ENCODE measurements at regions not wholly inside any gene's neighbourhood (a gene's known extent, or its start where the extent isn't known, plus 50 kb on each side); places are given as distances from the start of the nearest gene placed in this dataset.
"Not testable (repeated sequence)": the region's sequence is repeated elsewhere in the genome, so short reads cannot be mapped to it uniquely, and the experiment has no call there.

DNA sequence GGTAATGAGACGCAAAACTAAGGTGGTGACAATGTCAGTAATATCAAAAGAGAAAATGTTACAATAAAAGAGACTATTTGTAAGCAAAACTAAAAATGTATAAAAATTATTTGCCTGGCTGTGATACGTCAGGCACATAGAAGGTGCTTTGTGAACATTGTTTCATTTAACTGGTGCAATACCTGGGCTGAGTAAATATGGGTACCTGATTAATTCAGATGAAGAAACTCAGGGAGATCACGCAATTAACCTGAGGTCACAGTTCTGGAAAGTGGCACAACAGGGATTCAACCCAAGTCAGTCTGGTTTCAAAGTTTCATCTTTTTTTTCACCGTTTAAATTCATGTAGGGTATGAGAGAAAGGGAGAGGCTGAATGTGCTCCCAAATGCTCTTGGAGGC lies 71.0 kb upstream of the KRAS start:
- H3K36me3 ChIP-seq, result no peaks in the 10 kb centered on the region
- TF ChIP-seq, protein P1, sequence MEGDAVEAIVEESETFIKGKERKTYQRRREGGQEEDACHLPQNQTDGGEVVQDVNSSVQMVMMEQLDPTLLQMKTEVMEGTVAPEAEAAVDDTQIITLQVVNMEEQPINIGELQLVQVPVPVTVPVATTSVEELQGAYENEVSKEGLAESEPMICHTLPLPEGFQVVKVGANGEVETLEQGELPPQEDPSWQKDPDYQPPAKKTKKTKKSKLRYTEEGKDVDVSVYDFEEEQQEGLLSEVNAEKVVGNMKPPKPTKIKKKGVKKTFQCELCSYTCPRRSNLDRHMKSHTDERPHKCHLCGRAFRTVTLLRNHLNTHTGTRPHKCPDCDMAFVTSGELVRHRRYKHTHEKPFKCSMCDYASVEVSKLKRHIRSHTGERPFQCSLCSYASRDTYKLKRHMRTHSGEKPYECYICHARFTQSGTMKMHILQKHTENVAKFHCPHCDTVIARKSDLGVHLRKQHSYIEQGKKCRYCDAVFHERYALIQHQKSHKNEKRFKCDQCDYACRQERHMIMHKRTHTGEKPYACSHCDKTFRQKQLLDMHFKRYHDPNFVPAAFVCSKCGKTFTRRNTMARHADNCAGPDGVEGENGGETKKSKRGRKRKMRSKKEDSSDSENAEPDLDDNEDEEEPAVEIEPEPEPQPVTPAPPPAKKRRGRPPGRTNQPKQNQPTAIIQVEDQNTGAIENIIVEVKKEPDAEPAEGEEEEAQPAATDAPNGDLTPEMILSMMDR (IDR thresholded peaks at IDR 0.05; ENCODE audit: borderline replicate concordance), result no peak
- H3K27me3 ChIP-seq (ENCODE audit: low read depth), result no peaks in the 10 kb centered on the region
- H3K27ac ChIP-seq (replicated peaks), result no peak overlapping the region
- no peak for DNase-seq
- no peaks in the 10 kb centered on the region for H3K4me1 ChIP-seq
- intact Hi-C loops (cut with micrococcal nuclease), result no loop called here
- H3K9me3 ChIP-seq (replicated peaks), result no peaks in the 10 kb centered on the region
- no peak overlapping the region for H3K4me3 ChIP-seq

DNA sequence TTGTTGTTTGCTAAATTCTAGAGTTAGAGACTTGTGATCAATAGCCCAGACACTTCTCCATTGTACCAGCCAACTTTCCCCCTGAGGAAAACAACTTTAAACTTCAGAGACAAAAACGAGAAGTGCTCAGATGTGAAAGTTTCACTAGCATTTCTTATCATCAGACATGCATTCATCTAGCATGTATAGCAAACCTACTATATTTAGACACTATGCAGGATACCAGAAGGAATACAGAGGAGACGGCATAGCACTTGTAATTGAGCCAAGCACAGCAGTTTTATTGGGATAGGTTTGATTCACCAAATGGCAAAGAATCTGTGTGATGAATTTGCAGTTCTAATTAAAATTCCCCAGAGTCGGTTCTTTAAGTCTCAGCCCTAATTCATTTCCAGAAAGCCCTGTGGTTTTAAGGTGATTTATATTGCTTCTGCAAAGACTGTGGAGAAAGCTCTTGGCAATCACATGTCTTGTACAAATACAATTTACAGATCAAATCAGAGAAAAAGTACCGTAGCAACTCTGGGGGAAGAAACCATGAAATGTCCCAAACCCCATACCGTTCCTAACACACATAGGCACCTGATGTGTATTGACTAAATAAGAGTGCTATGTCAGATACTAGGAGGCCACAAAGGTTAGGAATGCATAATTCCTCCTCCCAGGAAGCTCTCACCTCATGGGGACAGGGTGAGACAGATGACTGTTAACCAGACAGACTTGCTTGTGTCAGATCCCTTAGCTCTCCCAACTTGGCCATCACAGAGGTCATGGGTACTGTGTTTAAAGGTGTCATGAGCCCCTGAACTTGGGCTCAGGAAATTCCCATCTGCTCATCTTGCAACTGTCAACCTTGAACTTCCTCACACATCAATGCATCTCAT lies 69.6 kb upstream of the KRAS start:
- no peaks in the 10 kb centered on the region for H3K4me1 ChIP-seq
- no peaks in the 10 kb centered on the region for H3K9me3 ChIP-seq (replicated peaks)
- TF ChIP-seq, protein P1 (IDR thresholded peaks at IDR 0.05; ENCODE audit: borderline replicate concordance), result no peak
- H3K27me3 ChIP-seq (ENCODE audit: low read depth), result no peaks in the 10 kb centered on the region
- DNase-seq, result no peak
- no peak overlapping the region for H3K27ac ChIP-seq (replicated peaks)
- H3K4me3 ChIP-seq, result no peak overlapping the region
- no peaks in the 10 kb centered on the region for H3K36me3 ChIP-seq
- intact Hi-C loops (cut with micrococcal nuclease), result no loop called here

- Histone ChIP-seq H3K9me3 (replicated peaks) (no peaks in the 10 kb centered on the region), H3K27me3 (ENCODE audit: low read depth) (no peaks in the 10 kb centered on the region), H3K36me3 (no peaks in the 10 kb centered on the region), H3K4me1 (no peaks in the 10 kb centered on the region), H3K27ac (replicated peaks) (no peak overlapping the region), H3K4me3 (no peak overlapping the region)
- intact Hi-C loops (cut with micrococcal nuclease), result no loop called here
- DNase-seq, result no peak
- TF ChIP-seq, protein P1 (IDR thresholded peaks at IDR 0.05; ENCODE audit: borderline replicate concordance), result no peak
Observed at GRCh38 chr12:25319233-25319984, 68.7 kb upstream of the KRAS start.

- H3K9me3 ChIP-seq (replicated peaks), result no peaks in the 10 kb centered on the region
- TF ChIP-seq, protein P1 (IDR thresholded peaks at IDR 0.05; ENCODE audit: borderline replicate concordance), result no peak
- H3K4me1 ChIP-seq, result no peaks in the 10 kb centered on the region
- DNase-seq, result no peak
- intact Hi-C loops (cut with micrococcal nuclease), result no loop called here
- no peaks in the 10 kb centered on the region for H3K36me3 ChIP-seq
- H3K27ac ChIP-seq (replicated peaks), result no peak overlapping the region
- no peak overlapping the region for H3K4me3 ChIP-seq
- H3K27me3 ChIP-seq (ENCODE audit: low read depth), result no peaks in the 10 kb centered on the region
Observed at GRCh38 chr12:25317553-25317952, 66.8 kb upstream of the KRAS start.

DNA sequence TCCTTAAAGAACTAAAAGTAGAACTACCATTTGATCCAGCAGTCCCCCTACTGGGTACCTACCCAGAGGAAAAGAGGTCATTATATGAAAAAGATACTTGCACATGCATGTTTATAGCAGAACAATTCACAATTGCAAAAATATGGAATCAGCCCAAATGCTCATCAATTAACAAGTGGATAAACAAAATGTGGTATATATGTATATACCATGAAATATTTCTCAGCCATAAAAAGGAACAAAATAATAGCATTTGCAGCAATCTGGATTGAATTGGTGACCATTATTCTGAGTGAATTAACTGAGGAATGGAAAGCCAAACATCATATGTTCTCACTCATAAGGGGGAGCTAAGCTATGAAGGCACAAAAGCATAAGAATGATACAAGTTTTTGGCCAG lies 64.7 kb upstream of the KRAS start:
- Histone ChIP-seq H3K36me3 (no peaks in the 10 kb centered on the region), H3K4me1 (no peaks in the 10 kb centered on the region), H3K9me3 (replicated peaks) (no peaks in the 10 kb centered on the region), H3K27me3 (ENCODE audit: low read depth) (no peaks in the 10 kb centered on the region), H3K27ac (replicated peaks) (no peak overlapping the region), H3K4me3 (no peak overlapping the region)
- TF ChIP-seq, protein P1 (IDR thresholded peaks at IDR 0.05; ENCODE audit: borderline replicate concordance), result no peak
- intact Hi-C loops (cut with micrococcal nuclease), result no loop called here
- DNase-seq, result no peak

GRCh38 chr12:25313266-25313990 lies 62.7 kb upstream of the KRAS start:
- H3K4me3 ChIP-seq; H3K9me3 ChIP-seq (replicated peaks); H3K27me3 ChIP-seq (ENCODE audit: low read depth); DNase-seq; H3K4me1 ChIP-seq; H3K36me3 ChIP-seq; intact Hi-C loops (cut with micrococcal nuclease); H3K27ac ChIP-seq (replicated peaks): not testable (repeated sequence)
